ENCODE measurements at regions not wholly inside any gene's neighbourhood (a gene's known extent, or its start where the extent isn't known, plus 50 kb on each side); places are given as distances from the start of the nearest gene placed in this dataset.

GRCh38 chr17:79497777-79498348 lies 113.0 kb downstream of the RBFOX3 start:
- Histone ChIP-seq H3K4me2 (ENCODE audit: low read depth, low read length, poor library complexity, severe bottlenecking) (no peak overlapping the region), H3K9me3 (ENCODE audit: insufficient read depth, low read length) (no peaks in the 10 kb centered on the region), H3K9ac (ENCODE audit: low read length) (no peak overlapping the region), H2AFZ (ENCODE audit: low read depth, low read length, severe bottlenecking) (no peak overlapping the region), H3K79me2 (ENCODE audit: insufficient read depth, low read length) (no peaks in the 10 kb centered on the region), H4K20me1 (ENCODE audit: low read depth, low read length) (no peaks in the 10 kb centered on the region), H3K27me3 (ENCODE audit: low read length) (no peaks in the 10 kb centered on the region), H3F3A (ENCODE audit: insufficient read depth) (no peaks in the 10 kb centered on the region), H3K4me3 (ENCODE audit: insufficient read depth, low read length, poor library complexity, severe bottlenecking) (no peak overlapping the region), H3K9me2 (replicated peaks; ENCODE audit: insufficient read depth, low read length) (no peaks in the 10 kb centered on the region), H3K27ac (ENCODE audit: low read depth, low read length) (no peak overlapping the region), H3K36me3 (ENCODE audit: low read length) (no peaks in the 10 kb centered on the region)
- TF ChIP-seq CTCF (IDR thresholded peaks at IDR 0.05; ENCODE audit: insufficient read depth, low read length, poor library complexity, severe bottlenecking), result no peak
- TF ChIP-seq EZH2phosphoT487 (conservative IDR thresholded peaks at IDR 0.05; ENCODE audit: low read length), result no peak

DNA sequence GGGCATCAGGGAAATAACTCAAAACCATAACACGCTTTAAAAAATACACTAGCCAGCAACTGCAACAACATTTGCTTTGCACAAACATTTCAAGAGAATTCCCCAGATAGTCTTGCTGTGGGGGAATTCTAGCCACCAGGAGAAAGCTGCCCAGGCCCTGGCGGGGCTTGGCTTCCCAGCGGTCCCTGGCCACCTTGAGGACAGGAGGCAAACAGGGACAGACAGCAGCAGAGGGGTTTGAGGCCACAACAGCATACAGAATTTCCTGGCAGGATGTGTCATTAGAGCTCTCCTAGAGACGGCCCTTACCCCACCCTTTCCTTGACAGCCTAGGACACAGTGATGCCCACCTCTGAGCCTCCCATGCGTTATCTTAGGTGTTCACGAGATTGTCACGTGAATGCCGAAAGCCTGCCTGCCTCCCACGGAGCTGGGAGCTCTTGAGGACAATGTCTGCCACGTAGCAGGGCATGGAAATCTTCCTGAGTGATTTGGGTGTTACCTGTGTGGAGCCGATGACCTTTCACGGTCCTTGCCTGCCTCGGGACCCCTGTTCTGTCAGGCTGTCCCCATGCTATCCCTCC lies 114.3 kb downstream of the RBFOX3 start:
- no peak overlapping the region for H3K4me2 ChIP-seq (ENCODE audit: low read depth, low read length, poor library complexity, severe bottlenecking)
- TF ChIP-seq EZH2phosphoT487 (conservative IDR thresholded peaks at IDR 0.05; ENCODE audit: low read length) (no peak), CTCF (IDR thresholded peaks at IDR 0.05; ENCODE audit: insufficient read depth, low read length, poor library complexity, severe bottlenecking) (no peak)
- H3K4me3 ChIP-seq (ENCODE audit: insufficient read depth, low read length, poor library complexity, severe bottlenecking), result no peak overlapping the region
- no peak overlapping the region for H3K9ac ChIP-seq (ENCODE audit: low read length)
- H3K9me2 ChIP-seq (replicated peaks; ENCODE audit: insufficient read depth, low read length), result no peaks in the 10 kb centered on the region
- no peak overlapping the region for H3K27ac ChIP-seq (ENCODE audit: low read depth, low read length)
- no peaks in the 10 kb centered on the region for H4K20me1 ChIP-seq (ENCODE audit: low read depth, low read length)
- no peaks in the 10 kb centered on the region for H3K9me3 ChIP-seq (ENCODE audit: insufficient read depth, low read length)
- no peaks in the 10 kb centered on the region for H3K36me3 ChIP-seq (ENCODE audit: low read length)
- H3K79me2 ChIP-seq (ENCODE audit: insufficient read depth, low read length), result no peaks in the 10 kb centered on the region
- no peaks in the 10 kb centered on the region for H3K27me3 ChIP-seq (ENCODE audit: low read length)
- H3F3A ChIP-seq (ENCODE audit: insufficient read depth), result no peaks in the 10 kb centered on the region
- H2AFZ ChIP-seq (ENCODE audit: low read depth, low read length, severe bottlenecking), result no peak overlapping the region

- Histone ChIP-seq H3K4me2 (ENCODE audit: low read depth, low read length, poor library complexity, severe bottlenecking) (no peak overlapping the region), H3K4me3 (ENCODE audit: insufficient read depth, low read length, poor library complexity, severe bottlenecking) (no peak overlapping the region), H2AFZ (ENCODE audit: low read depth, low read length, severe bottlenecking) (no peak overlapping the region), H3K9ac (ENCODE audit: low read length) (no peak overlapping the region), H3K27me3 (ENCODE audit: low read length) (no peaks in the 10 kb centered on the region), H3K27ac (ENCODE audit: low read depth, low read length) (no peak overlapping the region), H3K9me2 (replicated peaks; ENCODE audit: insufficient read depth, low read length) (no peaks in the 10 kb centered on the region), H3K36me3 (ENCODE audit: low read length) (no peaks in the 10 kb centered on the region), H3F3A (ENCODE audit: insufficient read depth) (no peaks in the 10 kb centered on the region), H3K79me2 (ENCODE audit: insufficient read depth, low read length) (no peaks in the 10 kb centered on the region), H3K9me3 (ENCODE audit: insufficient read depth, low read length) (no peaks in the 10 kb centered on the region), H4K20me1 (ENCODE audit: low read depth, low read length) (no peaks in the 10 kb centered on the region)
- TF ChIP-seq CTCF (IDR thresholded peaks at IDR 0.05; ENCODE audit: insufficient read depth, low read length, poor library complexity, severe bottlenecking) (no peak), EZH2phosphoT487 (conservative IDR thresholded peaks at IDR 0.05; ENCODE audit: low read length) (no peak)
These were observed 115.2 kb downstream of the RBFOX3 start for GRCh38 chr17:79495665-79496064.

Data from SU-DHL-6 (cell line).